ENCODE measurements at regions not wholly inside any gene's neighbourhood (a gene's known extent, or its start where the extent isn't known, plus 50 kb on each side); places are given as distances from the start of the nearest gene placed in this dataset.

- no peak overlapping the region for H3K4me3 ChIP-seq (ENCODE audit: low read depth, low read length)
Observed at GRCh38 chr5:167029488-167029887, 1262.0 kb upstream of the WWC1 start.

GRCh38 chr5:167030500-167031120, 1260.8 kb upstream of the WWC1 start:
- no peaks in the 10 kb centered on the region for H3K27me3 ChIP-seq (ENCODE audit: control insufficient read depth, insufficient read depth, low read length)
- no peak overlapping the region for H3K4me3 ChIP-seq (ENCODE audit: low read depth, low read length)
- peak; percentile 38 for TF ChIP-seq CTCF (IDR thresholded peaks at IDR 0.05; ENCODE audit: insufficient read depth, low read length, poor library complexity, severe bottlenecking)
- H3K36me3 ChIP-seq (ENCODE audit: control insufficient read depth, insufficient read depth, low read length) = no peaks in the 10 kb centered on the region
- no peak for DNase-seq (ENCODE audit: low read depth)

More at GRCh38 chr5:167029488-167029887, 1262.0 kb upstream of the WWC1 start:
- no peak for TF ChIP-seq CTCF (IDR thresholded peaks at IDR 0.05; ENCODE audit: insufficient read depth, low read length, poor library complexity, severe bottlenecking)
- Histone ChIP-seq H3K27me3 (ENCODE audit: control insufficient read depth, insufficient read depth, low read length) (no peaks in the 10 kb centered on the region), H3K36me3 (ENCODE audit: control insufficient read depth, insufficient read depth, low read length) (no peaks in the 10 kb centered on the region)
- no peak for DNase-seq (ENCODE audit: low read depth)

GRCh38 chr5:167036585-167036984, 1254.9 kb upstream of the WWC1 start:
- no peaks in the 10 kb centered on the region for H3K27me3 ChIP-seq (ENCODE audit: control insufficient read depth, insufficient read depth, low read length)
- no peak for DNase-seq (ENCODE audit: low read depth)
- TF ChIP-seq CTCF (IDR thresholded peaks at IDR 0.05; ENCODE audit: insufficient read depth, low read length, poor library complexity, severe bottlenecking) = no peak
- H3K36me3 ChIP-seq (ENCODE audit: control insufficient read depth, insufficient read depth, low read length) = no peaks in the 10 kb centered on the region
- H3K4me3 ChIP-seq (ENCODE audit: low read depth, low read length) = no peak overlapping the region

- peak; percentile 32 for DNase-seq (ENCODE audit: low read depth)
- Histone ChIP-seq H3K36me3 (ENCODE audit: control insufficient read depth, insufficient read depth, low read length) (no peaks in the 10 kb centered on the region), H3K4me3 (ENCODE audit: low read depth, low read length) (no peak overlapping the region), H3K27me3 (ENCODE audit: control insufficient read depth, insufficient read depth, low read length) (no peaks in the 10 kb centered on the region)
- TF ChIP-seq CTCF (IDR thresholded peaks at IDR 0.05; ENCODE audit: insufficient read depth, low read length, poor library complexity, severe bottlenecking) = peak; percentile 66
Observed at GRCh38 chr5:167049043-167049663, 1242.3 kb upstream of the WWC1 start.

GRCh38 chr5:167049771-167050567, 1241.5 kb upstream of the WWC1 start:
- no peaks in the 10 kb centered on the region for H3K36me3 ChIP-seq (ENCODE audit: control insufficient read depth, insufficient read depth, low read length)
- DNase-seq (ENCODE audit: low read depth) = no peak
- no peak for TF ChIP-seq CTCF (IDR thresholded peaks at IDR 0.05; ENCODE audit: insufficient read depth, low read length, poor library complexity, severe bottlenecking)
- no peak overlapping the region for H3K4me3 ChIP-seq (ENCODE audit: low read depth, low read length)
- H3K27me3 ChIP-seq (ENCODE audit: control insufficient read depth, insufficient read depth, low read length) = no peaks in the 10 kb centered on the region

All from kidney epithelial cell (primary cell).